Ishikawa (cell line): ENCODE measurements at regions not wholly inside any gene's neighbourhood (a gene's known extent, or its start where the extent isn't known, plus 50 kb on each side); places are given as distances from the start of the nearest gene placed in this dataset.
A peak's percentile ranks its signal among the peaks of the same experiment; 100 is the strongest.

Experiments used
- CEBPB ChIP-seq: IDR thresholded peaks from 2 replicates; pipeline ENCODE4 v1.6.1; 2012
- CREB1 ChIP-seq: IDR thresholded peaks from 2 replicates; pipeline ENCODE4 v1.6.1; 2012; ENCODE audit warnings: low read depth
- EGR1 ChIP-seq: IDR thresholded peaks from 2 replicates; pipeline ENCODE4 v1.6.1; 2012
- EP300 ChIP-seq: IDR thresholded peaks from 2 replicates; pipeline ENCODE4 v1.6.1; 2012; ENCODE audit warnings: borderline replicate concordance
- FOXM1 ChIP-seq: IDR thresholded peaks from 2 replicates; pipeline ENCODE4 v1.6.1; 2012; ENCODE audit warnings: low read depth, borderline replicate concordance
- MAX ChIP-seq: IDR thresholded peaks from 2 replicates; pipeline ENCODE4 v1.6.1; 2012
- NFIC ChIP-seq: IDR thresholded peaks from 2 replicates; pipeline ENCODE4 v1.6.1; 2012
- RAD21 ChIP-seq: IDR thresholded peaks from 2 replicates; pipeline ENCODE4 v1.6.1; 2012; ENCODE audit warnings: low read depth
- REST ChIP-seq: IDR thresholded peaks from 2 replicates; pipeline ENCODE4 v1.6.1; 2012; ENCODE audit warnings: low read depth, mild to moderate bottlenecking
- TAF1 ChIP-seq: IDR thresholded peaks from 2 replicates; pipeline ENCODE4 v1.6.1; 2012; ENCODE audit warnings: low read depth, mild to moderate bottlenecking
- TCF12 ChIP-seq: IDR thresholded peaks from 2 replicates; pipeline ENCODE4 v1.6.1; 2012; ENCODE audit warnings: low read depth
- TEAD4 ChIP-seq: IDR thresholded peaks from 2 replicates; pipeline ENCODE4 v1.6.1; 2012
- USF1 ChIP-seq: IDR thresholded peaks from 2 replicates; pipeline ENCODE4 v1.6.1; 2012
- YY1 ChIP-seq: IDR thresholded peaks from 2 replicates; pipeline ENCODE4 v1.6.1; 2012; ENCODE audit warnings: low read depth
- ZBTB7A ChIP-seq: IDR thresholded peaks from 2 replicates; pipeline ENCODE4 v1.6.1; 2012; ENCODE audit warnings: low read depth

GRCh38 chr12:77742631-77743030 is 88.1 kb upstream of the NAV3 start:
- TF ChIP-seq TCF12 (no peak), USF1 (no peak), TEAD4 (no peak), CEBPB (no peak), FOXM1 (no peak)

- TF ChIP-seq CREB1 (no peak), CEBPB (peak; percentile 68)
These were observed 88.6 kb upstream of the NAV3 start for GRCh38 chr12:77741974-77742517.

- TF ChIP-seq RAD21 = no peak
- no peak for TF ChIP-seq REST
These were observed 94.3 kb upstream of the NAV3 start for GRCh38 chr12:77736219-77736965.

GRCh38 chr12:77734214-77734883 is 96.3 kb upstream of the NAV3 start:
- TF ChIP-seq NFIC (no peak), TAF1 (no peak), TEAD4 (no peak), MAX (no peak), TCF12 (no peak), USF1 (no peak), CREB1 (no peak), FOXM1 (no peak), EGR1 (no peak), CEBPB (no peak)

- TF ChIP-seq RAD21 (no peak), YY1 (no peak), NFIC (no peak), ZBTB7A (no peak), EP300 (no peak), FOXM1 (no peak), REST (no peak), CEBPB (no peak), TCF12 (no peak), CREB1 (no peak)
These were observed 102.7 kb upstream of the NAV3 start for GRCh38 chr12:77728018-77728417.

GRCh38 chr12:77727442-77728001 is 103.2 kb upstream of the NAV3 start:
- TF ChIP-seq EGR1 (no peak), CREB1 (no peak), YY1 (no peak), MAX (no peak), TAF1 (no peak), TCF12 (no peak), CEBPB (no peak), ZBTB7A (no peak), USF1 (no peak), EP300 (no peak), REST (no peak), FOXM1 (no peak)
